CD8-positive, alpha-beta memory T cell (primary cell): ENCODE measurements at regions not wholly inside any gene's neighbourhood (a gene's known extent, or its start where the extent isn't known, plus 50 kb on each side); places are given as distances from the start of the nearest gene placed in this dataset.

ENCODE experiments used
- CTCF ChIA-PET: fragments of 350-600 bp; sonication (Branson Sonifier 250); formaldehyde crosslinking; loops from one replicate; lab custom pipeline; 2021; ENCODE audit warnings: antibody characterized with exemption; lab: Charles Lee
- POLR2A ChIA-PET: fragments of 350-600 bp; sonication (Branson Sonifier 250); formaldehyde crosslinking; loops from one replicate; lab custom pipeline; 2021; ENCODE audit warnings: antibody characterized with exemption; lab: Charles Lee
- DNase-seq, 5 donors: peaks; one replicate each; pipeline versions ENCODE4 v3.0.0 to v3.0.0-alpha.2; 2020 to 2022; ENCODE audit warnings: mixed read lengths in 1 of 5
- H3K27ac ChIP-seq: one replicate; pipeline ENCODE4 v1.7.0; 2013; ENCODE audit warnings: low read depth, mild to moderate bottlenecking, low read length, moderate library complexity
- H3K27me3 ChIP-seq: 2 replicates; pipeline ENCODE4 v1.7.0; 2013; ENCODE audit warnings: low read length, mild to moderate bottlenecking; ENCODE audit not compliant: insufficient read depth, poor library complexity, severe bottlenecking
- H3K36me3 ChIP-seq: 2 replicates; pipeline ENCODE4 v1.7.0; 2013; ENCODE audit warnings: mild to moderate bottlenecking, low read length, moderate library complexity; ENCODE audit not compliant: insufficient read depth
- H3K4me1 ChIP-seq: 2 replicates; pipeline ENCODE4 v1.7.0; 2013; ENCODE audit warnings: mild to moderate bottlenecking, low read length, moderate library complexity; ENCODE audit not compliant: insufficient read depth
- H3K4me3 ChIP-seq: 2 replicates; pipeline ENCODE4 v1.7.0; 2013; ENCODE audit warnings: mild to moderate bottlenecking, low read length
- H3K9me3 ChIP-seq: 2 replicates; pipeline ENCODE4 v1.7.0; 2013; ENCODE audit warnings: mild to moderate bottlenecking, low read length
- H3K27ac Mint-ChIP-seq, 8 donors: one replicate each; pipeline ENCODE4 v1.8.0; 2020 to 2021; ENCODE audit warnings: mixed read lengths in 8 of 8, mild to moderate bottlenecking in 6 of 8, inconsistent platforms in 3 of 8, moderate library complexity in 3 of 8
- H3K27me3 Mint-ChIP-seq, 2 donors: one replicate each; pipeline ENCODE4 v1.8.0; 2020 to 2021; ENCODE audit warnings: mixed read lengths in 2 of 2, mild to moderate bottlenecking in 1 of 2, moderate library complexity in 1 of 2
- H3K36me3 Mint-ChIP-seq, 3 donors: one replicate each; pipeline ENCODE4 v1.8.0; 2020 to 2021; ENCODE audit warnings: mixed read lengths in 3 of 3, inconsistent platforms in 1 of 3, mild to moderate bottlenecking in 1 of 3
- H3K4me1 Mint-ChIP-seq, 3 donors: one replicate each; pipeline ENCODE4 v1.8.0; 2020 to 2021; ENCODE audit warnings: mixed read lengths in 3 of 3, inconsistent platforms in 1 of 3, mild to moderate bottlenecking in 1 of 3
- H3K4me3 Mint-ChIP-seq, 7 donors: one replicate each; pipeline ENCODE4 v1.8.0; 2020 to 2021; ENCODE audit warnings: mixed read lengths in 7 of 7, mild to moderate bottlenecking in 6 of 7, moderate library complexity in 4 of 7, inconsistent platforms in 2 of 7
- H3K9me3 Mint-ChIP-seq, 5 donors: one replicate each; pipeline ENCODE4 v1.8.0; 2020 to 2022; ENCODE audit warnings: mixed read lengths in 5 of 5, mild to moderate bottlenecking in 3 of 5, moderate library complexity in 2 of 5, inconsistent platforms in 1 of 5

- peaks cover 0 to 8% (median 6%) of the 10 kb centered on the region in 5 donors for H3K9me3 Mint-ChIP-seq
- peak overlapping the region in 1 of 8 donors; percentile 90 for H3K27ac Mint-ChIP-seq
- H3K27ac ChIP-seq = no peak overlapping the region
- H3K4me3 Mint-ChIP-seq = no peak overlapping the region
- peaks cover 0 to 3% (median 0%) of the 10 kb centered on the region in 3 donors for H3K36me3 Mint-ChIP-seq
- H3K4me1 ChIP-seq = no peaks in the 10 kb centered on the region
- ChIA-PET CTCF (no interaction called here), POLR2A (no interaction called here)
- no peaks in the 10 kb centered on the region for H3K27me3 ChIP-seq
- peaks cover 12 to 41% of the 10 kb centered on the region in 2 donors for H3K27me3 Mint-ChIP-seq
- H3K9me3 ChIP-seq = no peaks in the 10 kb centered on the region
- no peaks in the 10 kb centered on the region for H3K36me3 ChIP-seq
- H3K4me3 ChIP-seq = no peak overlapping the region
- no peak for DNase-seq
- H3K4me1 Mint-ChIP-seq = no peaks in the 10 kb centered on the region
These were observed 276.6 kb upstream of the MVB12B start for GRCh38 chr9:126049896-126050604.

GRCh38 chr9:126050605-126050990 lies 276.0 kb upstream of the MVB12B start:
- H3K27me3 Mint-ChIP-seq = peaks cover 12 to 46% of the 10 kb centered on the region in 2 donors
- H3K4me1 ChIP-seq = no peaks in the 10 kb centered on the region
- no peak overlapping the region for H3K4me3 Mint-ChIP-seq
- no peaks in the 10 kb centered on the region for H3K4me1 Mint-ChIP-seq
- CTCF ChIA-PET = no interaction called here
- no peak overlapping the region for H3K4me3 ChIP-seq
- H3K27ac ChIP-seq = no peak overlapping the region
- no peak overlapping the region for H3K27ac Mint-ChIP-seq
- H3K9me3 ChIP-seq = no peaks in the 10 kb centered on the region
- DNase-seq = no peak
- H3K9me3 Mint-ChIP-seq = peaks cover 0 to 7% (median 6%) of the 10 kb centered on the region in 5 donors
- POLR2A ChIA-PET = no interaction called here
- H3K36me3 ChIP-seq = no peaks in the 10 kb centered on the region
- H3K27me3 ChIP-seq = no peaks in the 10 kb centered on the region
- peaks cover 0 to 3% (median 0%) of the 10 kb centered on the region in 3 donors for H3K36me3 Mint-ChIP-seq

- ChIA-PET POLR2A (no interaction called here), CTCF (no interaction called here)
- H3K4me1 ChIP-seq = no peaks in the 10 kb centered on the region
- H3K9me3 ChIP-seq = no peaks in the 10 kb centered on the region
- no peak for DNase-seq
- H3K36me3 ChIP-seq = no peaks in the 10 kb centered on the region
- H3K36me3 Mint-ChIP-seq = no peaks in the 10 kb centered on the region
- H3K27ac Mint-ChIP-seq = no peak overlapping the region
- H3K27ac ChIP-seq = no peak overlapping the region
- no peaks in the 10 kb centered on the region for H3K27me3 ChIP-seq
- H3K4me1 Mint-ChIP-seq = no peaks in the 10 kb centered on the region
- peaks cover 7 to 43% of the 10 kb centered on the region in 2 donors for H3K27me3 Mint-ChIP-seq
- H3K4me3 Mint-ChIP-seq = no peak overlapping the region
- no peak overlapping the region for H3K4me3 ChIP-seq
- peaks cover 0 to 4% (median 0%) of the 10 kb centered on the region in 5 donors for H3K9me3 Mint-ChIP-seq
These were observed 275.0 kb upstream of the MVB12B start for GRCh38 chr9:126051446-126052130.

GRCh38 chr9:126052791-126053190 lies 273.8 kb upstream of the MVB12B start:
- Mint-ChIP-seq H3K4me3 (no peak overlapping the region), H3K36me3 (no peaks in the 10 kb centered on the region), H3K27ac (no peak overlapping the region), H3K27me3 (peaks cover 7 to 38% of the 10 kb centered on the region in 2 donors), H3K9me3 (no peaks in the 10 kb centered on the region), H3K4me1 (no peaks in the 10 kb centered on the region)
- POLR2A ChIA-PET = no interaction called here
- CTCF ChIA-PET = no interaction called here
- Histone ChIP-seq H3K27ac (no peak overlapping the region), H3K36me3 (no peaks in the 10 kb centered on the region), H3K4me1 (no peaks in the 10 kb centered on the region), H3K4me3 (no peak overlapping the region), H3K9me3 (no peaks in the 10 kb centered on the region), H3K27me3 (no peaks in the 10 kb centered on the region)
- no peak for DNase-seq

GRCh38 chr9:126053913-126054312 lies 272.7 kb upstream of the MVB12B start:
- Histone ChIP-seq H3K4me3 (no peak overlapping the region), H3K27me3 (no peaks in the 10 kb centered on the region), H3K4me1 (no peaks in the 10 kb centered on the region), H3K36me3 (no peaks in the 10 kb centered on the region), H3K27ac (no peak overlapping the region), H3K9me3 (no peaks in the 10 kb centered on the region)
- no peak overlapping the region for H3K27ac Mint-ChIP-seq
- no peaks in the 10 kb centered on the region for H3K4me1 Mint-ChIP-seq
- CTCF ChIA-PET = no interaction called here
- POLR2A ChIA-PET = no interaction called here
- no peak overlapping the region for H3K4me3 Mint-ChIP-seq
- no peaks in the 10 kb centered on the region for H3K9me3 Mint-ChIP-seq
- DNase-seq = no peak
- no peaks in the 10 kb centered on the region for H3K36me3 Mint-ChIP-seq
- H3K27me3 Mint-ChIP-seq = peaks cover 7 to 41% of the 10 kb centered on the region in 2 donors

GRCh38 chr9:126055381-126055985 lies 271.1 kb upstream of the MVB12B start:
- peaks cover 9 to 46% of the 10 kb centered on the region in 2 donors for H3K27me3 Mint-ChIP-seq

GRCh38 chr9:126056312-126057021 lies 270.2 kb upstream of the MVB12B start:
- ChIA-PET POLR2A (no interaction called here), CTCF (no interaction called here)
- Histone ChIP-seq H3K4me3 (no peak overlapping the region), H3K27ac (no peak overlapping the region), H3K9me3 (no peaks in the 10 kb centered on the region), H3K36me3 (no peaks in the 10 kb centered on the region), H3K27me3 (no peaks in the 10 kb centered on the region), H3K4me1 (no peaks in the 10 kb centered on the region)
- Mint-ChIP-seq H3K4me3 (no peak overlapping the region), H3K27ac (no peak overlapping the region), H3K27me3 (peaks cover 10 to 45% of the 10 kb centered on the region in 2 donors), H3K9me3 (no peaks in the 10 kb centered on the region), H3K36me3 (no peaks in the 10 kb centered on the region), H3K4me1 (no peaks in the 10 kb centered on the region)
- no peak for DNase-seq

More at GRCh38 chr9:126055381-126055985, 271.1 kb upstream of the MVB12B start:
- no peak overlapping the region for H3K4me3 ChIP-seq
- no peaks in the 10 kb centered on the region for H3K36me3 ChIP-seq
- no peaks in the 10 kb centered on the region for H3K4me1 ChIP-seq
- ChIA-PET CTCF (no interaction called here), POLR2A (no interaction called here)
- no peak overlapping the region for H3K27ac ChIP-seq
- H3K4me1 Mint-ChIP-seq = no peaks in the 10 kb centered on the region
- H3K27ac Mint-ChIP-seq = no peak overlapping the region
- H3K9me3 ChIP-seq = no peaks in the 10 kb centered on the region
- H3K27me3 ChIP-seq = no peaks in the 10 kb centered on the region
- no peaks in the 10 kb centered on the region for H3K9me3 Mint-ChIP-seq
- no peaks in the 10 kb centered on the region for H3K36me3 Mint-ChIP-seq
- DNase-seq = no peak
- H3K4me3 Mint-ChIP-seq = no peak overlapping the region
